Fibroblast of lung (primary cell): ENCODE measurements at regions not wholly inside any gene's neighbourhood (a gene's known extent, or its start where the extent isn't known, plus 50 kb on each side); places are given as distances from the start of the nearest gene placed in this dataset.

Source experiments
- DNase-seq, 2 donors: peaks; one replicate each; pipeline versions ENCODE4 v3.0.0 to v3.0.0-alpha.2; 2010; ENCODE audit warnings: low read depth in 2 of 2
- H2AFZ ChIP-seq: 2 replicates; pipeline ENCODE4 v1.5.1; 2012; ENCODE audit warnings: low read length, control low read depth, inconsistent platforms
- H3K27ac ChIP-seq: 2 replicates; pipeline ENCODE4 v1.5.1; 2011; ENCODE audit warnings: low read length, control low read depth; ENCODE audit not compliant: insufficient read depth
- H3K27me3 ChIP-seq: 2 replicates; pipeline ENCODE4 v1.5.1; 2011; ENCODE audit warnings: mild to moderate bottlenecking, low read length; ENCODE audit not compliant: control insufficient read depth, insufficient read depth
- H3K36me3 ChIP-seq: 2 replicates; pipeline ENCODE4 v1.5.1; 2011; ENCODE audit warnings: low read length; ENCODE audit not compliant: control insufficient read depth, insufficient read depth
- H3K4me1 ChIP-seq: 2 replicates; pipeline ENCODE4 v1.5.1; 2011; ENCODE audit warnings: low read length; ENCODE audit not compliant: control insufficient read depth, insufficient read depth; ENCODE audit errors: extremely low read depth
- H3K4me2 ChIP-seq: 2 replicates; pipeline ENCODE4 v1.5.1; 2011; ENCODE audit warnings: low read length, control low read depth; ENCODE audit not compliant: insufficient read depth; ENCODE audit errors: extremely low read depth
- H3K4me3 ChIP-seq, 4 experiments: fragments of 200-600 bp in 1 of 4; sonication (generic) in 1 of 4; replicated peaks in 1 of 4; 2 replicates each; pipeline ENCODE4 v1.5.1; 2011 to 2016; ENCODE audit warnings: low read length in 4 of 4, low read depth in 3 of 4, mild to moderate bottlenecking in 3 of 4, control low read depth in 2 of 4, inconsistent platforms in 1 of 4, mixed read lengths in 1 of 4; ENCODE audit not compliant: insufficient read depth in 1 of 4; ENCODE audit errors: control extremely low read depth in 1 of 4
- H3K79me2 ChIP-seq: 2 replicates; pipeline ENCODE4 v1.5.1; 2012; ENCODE audit warnings: mild to moderate bottlenecking, low read length, inconsistent platforms; ENCODE audit not compliant: control insufficient read depth, insufficient read depth
- H3K9ac ChIP-seq: 2 replicates; pipeline ENCODE4 v1.5.1; 2011; ENCODE audit warnings: mild to moderate bottlenecking, low read length, control low read depth; ENCODE audit not compliant: insufficient read depth
- H3K9me3 ChIP-seq: 2 replicates; pipeline ENCODE4 v1.5.1; 2012; ENCODE audit warnings: low read depth, low read length; ENCODE audit not compliant: control insufficient read depth, insufficient read depth
- H4K20me1 ChIP-seq: 2 replicates; pipeline ENCODE4 v1.5.1; 2011; ENCODE audit warnings: low read length; ENCODE audit not compliant: control insufficient read depth, insufficient read depth; ENCODE audit errors: extremely low read depth
- CTCF ChIP-seq, 2 donors: IDR thresholded peaks in 1 of 2; conservative IDR thresholded peaks in 1 of 2; 1 replicate in 1 of 2; 2 replicates in 1 of 2; pipeline ENCODE4 v1.5.1; 2011 to 2012; ENCODE audit warnings: low read length in 2 of 2, control low read depth in 1 of 2, inconsistent platforms in 1 of 2, low read depth in 1 of 2, mild to moderate bottlenecking in 1 of 2
- EZH2 ChIP-seq: IDR thresholded peaks from 2 replicates; pipeline ENCODE4 v1.5.1; 2012; ENCODE audit warnings: low read length, control low read depth, mild to moderate bottlenecking; ENCODE audit errors: missing control alignments

- TF ChIP-seq EZH2 (no peak), CTCF (conservative IDR thresholded peaks at IDR 0.05 in 1 of 2, IDR thresholded peaks at IDR 0.05 in 1 of 2; ENCODE audit: low read depth in 1 of 2, low read length in 2 of 2) (no peak)
Observed at GRCh38 chr13:34419755-34420154, 522.3 kb upstream of the NBEA start.

GRCh38 chr13:34420702-34421346 lies 521.2 kb upstream of the NBEA start:
- Histone ChIP-seq H3K9ac (no peak overlapping the region), H3K27ac (no peak overlapping the region), H2AFZ (no peak overlapping the region), H3K4me1 (no peaks in the 10 kb centered on the region), H4K20me1 (no peaks in the 10 kb centered on the region), H3K4me2 (no peak overlapping the region), H3K36me3 (no peaks in the 10 kb centered on the region), H3K9me3 (no peaks in the 10 kb centered on the region), H3K27me3 (no peaks in the 10 kb centered on the region), H3K4me3 (no peak overlapping the region), H3K79me2 (no peaks in the 10 kb centered on the region)
- TF ChIP-seq CTCF (conservative IDR thresholded peaks at IDR 0.05 in 1 of 2, IDR thresholded peaks at IDR 0.05 in 1 of 2; ENCODE audit: low read depth in 1 of 2, low read length in 2 of 2) (no peak), EZH2 (no peak)
- DNase-seq: no peak

More at GRCh38 chr13:34419755-34420154, 522.3 kb upstream of the NBEA start:
- no peak overlapping the region for H3K4me2 ChIP-seq
- DNase-seq: no peak
- H3K27ac ChIP-seq: no peak overlapping the region
- H3K9me3 ChIP-seq: no peaks in the 10 kb centered on the region
- H2AFZ ChIP-seq: no peak overlapping the region
- H3K4me1 ChIP-seq: no peaks in the 10 kb centered on the region
- H3K79me2 ChIP-seq: no peaks in the 10 kb centered on the region
- H3K27me3 ChIP-seq: no peaks in the 10 kb centered on the region
- no peaks in the 10 kb centered on the region for H4K20me1 ChIP-seq
- no peak overlapping the region for H3K4me3 ChIP-seq
- H3K9ac ChIP-seq: no peak overlapping the region
- H3K36me3 ChIP-seq: no peaks in the 10 kb centered on the region

- no peak overlapping the region for H3K9ac ChIP-seq
- no peak overlapping the region for H2AFZ ChIP-seq
- no peaks in the 10 kb centered on the region for H3K4me1 ChIP-seq
- no peaks in the 10 kb centered on the region for H4K20me1 ChIP-seq
- H3K4me2 ChIP-seq: no peak overlapping the region
- no peak overlapping the region for H3K27ac ChIP-seq
- no peaks in the 10 kb centered on the region for H3K27me3 ChIP-seq
- H3K79me2 ChIP-seq: no peaks in the 10 kb centered on the region
- no peaks in the 10 kb centered on the region for H3K36me3 ChIP-seq
- no peak overlapping the region for H3K4me3 ChIP-seq
- H3K9me3 ChIP-seq: no peaks in the 10 kb centered on the region
- no peak for TF ChIP-seq EZH2
- TF ChIP-seq CTCF (conservative IDR thresholded peaks at IDR 0.05 in 1 of 2, IDR thresholded peaks at IDR 0.05 in 1 of 2; ENCODE audit: low read depth in 1 of 2, low read length in 2 of 2): no peak
- no peak for DNase-seq
Observed at GRCh38 chr13:34421347-34421719, 520.7 kb upstream of the NBEA start.
